Fibroblast of lung (primary cell): ENCODE measurements at regions not wholly inside any gene's neighbourhood (a gene's known extent, or its start where the extent isn't known, plus 50 kb on each side); places are given as distances from the start of the nearest gene placed in this dataset.
"Not testable (repeated sequence)": the region's sequence is repeated elsewhere in the genome, so short reads cannot be mapped to it uniquely, and the experiment has no call there.

Experiments used
- DNase-seq, 2 donors: peaks; one replicate each; pipeline versions ENCODE4 v3.0.0 to v3.0.0-alpha.2; 2010; ENCODE audit warnings: low read depth in 2 of 2
- H2AFZ ChIP-seq: 2 replicates; pipeline ENCODE4 v1.5.1; 2012; ENCODE audit warnings: low read length, control low read depth, inconsistent platforms
- H3K27ac ChIP-seq: 2 replicates; pipeline ENCODE4 v1.5.1; 2011; ENCODE audit warnings: low read length, control low read depth; ENCODE audit not compliant: insufficient read depth
- H3K27me3 ChIP-seq: 2 replicates; pipeline ENCODE4 v1.5.1; 2011; ENCODE audit warnings: mild to moderate bottlenecking, low read length; ENCODE audit not compliant: control insufficient read depth, insufficient read depth
- H3K36me3 ChIP-seq: 2 replicates; pipeline ENCODE4 v1.5.1; 2011; ENCODE audit warnings: low read length; ENCODE audit not compliant: control insufficient read depth, insufficient read depth
- H3K4me1 ChIP-seq: 2 replicates; pipeline ENCODE4 v1.5.1; 2011; ENCODE audit warnings: low read length; ENCODE audit not compliant: control insufficient read depth, insufficient read depth; ENCODE audit errors: extremely low read depth
- H3K4me2 ChIP-seq: 2 replicates; pipeline ENCODE4 v1.5.1; 2011; ENCODE audit warnings: low read length, control low read depth; ENCODE audit not compliant: insufficient read depth; ENCODE audit errors: extremely low read depth
- H3K4me3 ChIP-seq, 4 experiments: fragments of 200-600 bp in 1 of 4; sonication (generic) in 1 of 4; replicated peaks in 1 of 4; 2 replicates each; pipeline ENCODE4 v1.5.1; 2011 to 2016; ENCODE audit warnings: low read length in 4 of 4, low read depth in 3 of 4, mild to moderate bottlenecking in 3 of 4, control low read depth in 2 of 4, inconsistent platforms in 1 of 4, mixed read lengths in 1 of 4; ENCODE audit not compliant: insufficient read depth in 1 of 4; ENCODE audit errors: control extremely low read depth in 1 of 4
- H3K79me2 ChIP-seq: 2 replicates; pipeline ENCODE4 v1.5.1; 2012; ENCODE audit warnings: mild to moderate bottlenecking, low read length, inconsistent platforms; ENCODE audit not compliant: control insufficient read depth, insufficient read depth
- H3K9ac ChIP-seq: 2 replicates; pipeline ENCODE4 v1.5.1; 2011; ENCODE audit warnings: mild to moderate bottlenecking, low read length, control low read depth; ENCODE audit not compliant: insufficient read depth
- H3K9me3 ChIP-seq: 2 replicates; pipeline ENCODE4 v1.5.1; 2012; ENCODE audit warnings: low read depth, low read length; ENCODE audit not compliant: control insufficient read depth, insufficient read depth
- H4K20me1 ChIP-seq: 2 replicates; pipeline ENCODE4 v1.5.1; 2011; ENCODE audit warnings: low read length; ENCODE audit not compliant: control insufficient read depth, insufficient read depth; ENCODE audit errors: extremely low read depth
- CTCF ChIP-seq, 2 donors: IDR thresholded peaks in 1 of 2; conservative IDR thresholded peaks in 1 of 2; 1 replicate in 1 of 2; 2 replicates in 1 of 2; pipeline ENCODE4 v1.5.1; 2011 to 2012; ENCODE audit warnings: low read length in 2 of 2, control low read depth in 1 of 2, inconsistent platforms in 1 of 2, low read depth in 1 of 2, mild to moderate bottlenecking in 1 of 2
- EZH2 ChIP-seq: IDR thresholded peaks from 2 replicates; pipeline ENCODE4 v1.5.1; 2012; ENCODE audit warnings: low read length, control low read depth, mild to moderate bottlenecking; ENCODE audit errors: missing control alignments

- Histone ChIP-seq H3K79me2 (no peaks in the 10 kb centered on the region), H3K4me1 (no peaks in the 10 kb centered on the region), H3K9me3 (no peaks in the 10 kb centered on the region), H3K4me3 (no peak overlapping the region), H2AFZ (no peak overlapping the region), H4K20me1 (no peaks in the 10 kb centered on the region), H3K9ac (no peak overlapping the region), H3K27ac (no peak overlapping the region), H3K4me2 (no peak overlapping the region), H3K27me3 (no peaks in the 10 kb centered on the region), H3K36me3 (no peaks in the 10 kb centered on the region)
- DNase-seq = no peak
- TF ChIP-seq EZH2 = no peak
- no peak for TF ChIP-seq CTCF (conservative IDR thresholded peaks at IDR 0.05 in 1 of 2, IDR thresholded peaks at IDR 0.05 in 1 of 2; ENCODE audit: low read depth in 1 of 2, low read length in 2 of 2)
Measured at GRCh38 chr2:143840601-143841000, 679.3 kb downstream of the ZEB2 start.

- Histone ChIP-seq H3K27ac (no peak overlapping the region), H3K9ac (no peak overlapping the region), H3K27me3 (no peaks in the 10 kb centered on the region), H3K4me1 (no peaks in the 10 kb centered on the region), H2AFZ (no peak overlapping the region), H3K36me3 (no peaks in the 10 kb centered on the region), H4K20me1 (no peaks in the 10 kb centered on the region), H3K79me2 (no peaks in the 10 kb centered on the region), H3K4me2 (no peak overlapping the region), H3K9me3 (no peaks in the 10 kb centered on the region), H3K4me3 (no peak overlapping the region)
- no peak for TF ChIP-seq EZH2
- TF ChIP-seq CTCF (conservative IDR thresholded peaks at IDR 0.05 in 1 of 2, IDR thresholded peaks at IDR 0.05 in 1 of 2; ENCODE audit: low read depth in 1 of 2, low read length in 2 of 2) = no peak
- no peak for DNase-seq
Measured at GRCh38 chr2:143840194-143840593, 679.7 kb downstream of the ZEB2 start.

GRCh38 chr2:143839456-143839855, 680.5 kb downstream of the ZEB2 start:
- Histone ChIP-seq H2AFZ (no peak overlapping the region), H3K4me2 (no peak overlapping the region), H3K79me2 (no peaks in the 10 kb centered on the region), H3K4me3 (no peak overlapping the region), H3K9me3 (no peaks in the 10 kb centered on the region), H3K9ac (no peak overlapping the region), H3K27me3 (no peaks in the 10 kb centered on the region), H3K4me1 (no peaks in the 10 kb centered on the region), H3K36me3 (no peaks in the 10 kb centered on the region), H4K20me1 (no peaks in the 10 kb centered on the region), H3K27ac (no peak overlapping the region)
- no peak for DNase-seq
- TF ChIP-seq EZH2 = no peak
- no peak for TF ChIP-seq CTCF (conservative IDR thresholded peaks at IDR 0.05 in 1 of 2, IDR thresholded peaks at IDR 0.05 in 1 of 2; ENCODE audit: low read depth in 1 of 2, low read length in 2 of 2)

- H2AFZ ChIP-seq, H3K4me3 ChIP-seq, DNase-seq, H3K4me2 ChIP-seq, H3K9ac ChIP-seq, H3K27ac ChIP-seq, H3K4me1 ChIP-seq, H3K36me3 ChIP-seq, H3K79me2 ChIP-seq, H3K27me3 ChIP-seq, H4K20me1 ChIP-seq, H3K9me3 ChIP-seq: not testable (repeated sequence)
Measured at GRCh38 chr2:143837055-143837454, 682.9 kb downstream of the ZEB2 start.
